CD4-positive, alpha-beta memory T cell (primary cell): ENCODE measurements at regions not wholly inside any gene's neighbourhood (a gene's known extent, or its start where the extent isn't known, plus 50 kb on each side); places are given as distances from the start of the nearest gene placed in this dataset.

Experiments
- CTCF ChIA-PET: fragments of 350-600 bp; sonication (Branson Sonifier 250); formaldehyde crosslinking; loops from one replicate; lab custom pipeline; 2021; ENCODE audit warnings: inconsistent platforms; ENCODE audit not compliant: partially characterized antibody; lab: Charles Lee
- POLR2A ChIA-PET: fragments of 350-600 bp; sonication (Branson Sonifier 250); formaldehyde crosslinking; loops from one replicate; lab custom pipeline; 2021; ENCODE audit not compliant: partially characterized antibody; lab: Charles Lee
- DNase-seq, 5 donors: peaks; one replicate each; pipeline versions ENCODE4 v3.0.0 to v3.0.0-alpha.2; 2020 to 2022; ENCODE audit warnings: mixed read lengths in 1 of 5
- H3K27ac ChIP-seq: one replicate; pipeline ENCODE4 v1.7.0; 2013; ENCODE audit warnings: low read depth, low read length
- H3K27me3 ChIP-seq: 2 replicates; pipeline ENCODE4 v1.7.0; 2013; ENCODE audit warnings: mild to moderate bottlenecking, low read length, moderate library complexity; ENCODE audit not compliant: insufficient read depth
- H3K36me3 ChIP-seq: 2 replicates; pipeline ENCODE4 v1.7.0; 2013; ENCODE audit warnings: mild to moderate bottlenecking, low read length, moderate library complexity; ENCODE audit not compliant: insufficient read depth
- H3K4me1 ChIP-seq: 2 replicates; pipeline ENCODE4 v1.7.0; 2013; ENCODE audit warnings: mild to moderate bottlenecking, low read length, moderate library complexity; ENCODE audit not compliant: insufficient read depth
- H3K4me3 ChIP-seq, 2 donors: one replicate each; pipeline ENCODE4 v1.7.0; 2013; ENCODE audit warnings: low read length in 2 of 2, mild to moderate bottlenecking in 1 of 2
- H3K9me3 ChIP-seq, 2 donors: one replicate each; pipeline ENCODE4 v1.7.0; 2013; ENCODE audit warnings: low read length in 2 of 2, control low read depth in 1 of 2; ENCODE audit not compliant: control insufficient read depth in 1 of 2
- H3K27ac Mint-ChIP-seq, 7 donors: one replicate each; pipeline ENCODE4 v1.8.0; 2020 to 2021; ENCODE audit warnings: mixed read lengths in 7 of 7, mild to moderate bottlenecking in 6 of 7, inconsistent platforms in 3 of 7, moderate library complexity in 3 of 7
- H3K27me3 Mint-ChIP-seq, 2 donors: one replicate each; pipeline ENCODE4 v1.8.0; 2020 to 2021; ENCODE audit warnings: mixed read lengths in 2 of 2
- H3K36me3 Mint-ChIP-seq, 2 donors: one replicate each; pipeline ENCODE4 v1.8.0; 2020 to 2021; ENCODE audit warnings: mixed read lengths in 2 of 2, inconsistent platforms in 1 of 2, mild to moderate bottlenecking in 1 of 2
- H3K4me1 Mint-ChIP-seq, 4 donors: one replicate each; pipeline ENCODE4 v1.8.0; 2020 to 2021; ENCODE audit warnings: mixed read lengths in 4 of 4, mild to moderate bottlenecking in 1 of 4
- H3K4me3 Mint-ChIP-seq, 8 donors: one replicate each; pipeline ENCODE4 v1.8.0; 2020 to 2021; ENCODE audit warnings: mixed read lengths in 8 of 8, mild to moderate bottlenecking in 7 of 8, moderate library complexity in 6 of 8, inconsistent platforms in 3 of 8
- H3K9me3 Mint-ChIP-seq, 8 donors: one replicate each; pipeline ENCODE4 v1.8.0; 2020 to 2021; ENCODE audit warnings: mixed read lengths in 8 of 8, mild to moderate bottlenecking in 5 of 8, inconsistent platforms in 3 of 8, moderate library complexity in 1 of 8
- intact Hi-C: fragments of 100-400 bp; cut with micrococcal nuclease; formaldehyde crosslinking; loops from one replicate; pipeline ENCODE4 v1.15.1; 2023

- Histone ChIP-seq H3K4me1 (peaks cover 76% of the 10 kb centered on the region), H3K9me3 (no peaks in the 10 kb centered on the region), H3K27ac (no peak overlapping the region), H3K36me3 (no peaks in the 10 kb centered on the region), H3K4me3 (no peak overlapping the region), H3K27me3 (no peaks in the 10 kb centered on the region)
- intact Hi-C loops, result no loop called here
- peaks cover 59 to 85% (median 70%) of the 10 kb centered on the region in 4 donors for H3K4me1 Mint-ChIP-seq
- peak overlapping the region; percentile 69 to 92 (median 85) for H3K27ac Mint-ChIP-seq
- peak in 2 of 5 donors; percentile 15 to 23 for DNase-seq
- H3K36me3 Mint-ChIP-seq, result peaks cover 0 to 4% of the 10 kb centered on the region in 2 donors
- peaks cover 0 to 5% (median 0%) of the 10 kb centered on the region in 8 donors for H3K9me3 Mint-ChIP-seq
- ChIA-PET POLR2A (interaction anchor here (0.9 to 2.8 kb wide), 9 partner anchors 8 to 299 kb away, joined by 3 to 12 read pairs (median 4); no protein-coding TSS in a partner anchor), CTCF (interaction anchor here (0.6 to 1.6 kb wide), 6 partner anchors 10 to 220 kb away, joined by 3 to 6 read pairs (median 4); no protein-coding TSS in a partner anchor)
- H3K27me3 Mint-ChIP-seq, result peaks cover 0 to 6% of the 10 kb centered on the region in 2 donors
- H3K4me3 Mint-ChIP-seq, result peak overlapping the region; percentile 26 to 87 (median 75)
Measured at GRCh38 chr1:229035054-229035747, 235.7 kb upstream of the RAB4A start.

GRCh38 chr1:229035748-229036082 lies 235.2 kb upstream of the RAB4A start:
- H3K4me1 ChIP-seq, result peaks cover 76% of the 10 kb centered on the region

GRCh38 chr1:229037806-229038405 lies 233.0 kb upstream of the RAB4A start:
- Histone ChIP-seq H3K27me3 (no peaks in the 10 kb centered on the region), H3K9me3 (no peaks in the 10 kb centered on the region), H3K36me3 (no peaks in the 10 kb centered on the region), H3K4me3 (no peak overlapping the region), H3K4me1 (peaks cover 60% of the 10 kb centered on the region), H3K27ac (no peak overlapping the region)
- peak overlapping the region in 3 of 7 donors; percentile 7 to 85 (median 32) for H3K27ac Mint-ChIP-seq
- peaks cover 0 to 5% (median 0%) of the 10 kb centered on the region in 8 donors for H3K9me3 Mint-ChIP-seq
- peaks cover 0 to 6% of the 10 kb centered on the region in 2 donors for H3K27me3 Mint-ChIP-seq
- ChIA-PET CTCF (no interaction called here), POLR2A (no interaction called here)
- DNase-seq, result no peak
- peak overlapping the region in 2 of 8 donors; percentile 19 to 70 for H3K4me3 Mint-ChIP-seq
- H3K4me1 Mint-ChIP-seq, result peaks cover 50 to 64% (median 58%) of the 10 kb centered on the region in 4 donors
- intact Hi-C loops, result no loop called here
- peaks cover 0 to 4% of the 10 kb centered on the region in 2 donors for H3K36me3 Mint-ChIP-seq

More at GRCh38 chr1:229035748-229036082, 235.2 kb upstream of the RAB4A start:
- no peaks in the 10 kb centered on the region for H3K27me3 ChIP-seq
- H3K4me3 Mint-ChIP-seq, result peak overlapping the region; percentile 26 to 87 (median 75)
- H3K4me1 Mint-ChIP-seq, result peaks cover 59 to 85% (median 70%) of the 10 kb centered on the region in 4 donors
- peaks cover 0 to 6% of the 10 kb centered on the region in 2 donors for H3K27me3 Mint-ChIP-seq
- POLR2A ChIA-PET, result interaction anchor here (0.9 to 2.8 kb wide), 7 partner anchors 8 to 300 kb away, joined by 3 to 8 read pairs (median 4); no protein-coding TSS in a partner anchor
- H3K4me3 ChIP-seq, result no peak overlapping the region
- H3K9me3 Mint-ChIP-seq, result peaks cover 0 to 5% (median 0%) of the 10 kb centered on the region in 8 donors
- H3K27ac Mint-ChIP-seq, result peak overlapping the region; percentile 69 to 92 (median 85)
- H3K9me3 ChIP-seq, result no peaks in the 10 kb centered on the region
- intact Hi-C loops, result no loop called here
- DNase-seq, result no peak
- CTCF ChIA-PET, result interaction anchor here (1.0 to 1.9 kb wide), 5 partner anchors 34 to 219 kb away, joined by 3 to 6 read pairs (median 5); no protein-coding TSS in a partner anchor
- peaks cover 0 to 4% of the 10 kb centered on the region in 2 donors for H3K36me3 Mint-ChIP-seq
- H3K27ac ChIP-seq, result peak overlapping the region; percentile 2
- no peaks in the 10 kb centered on the region for H3K36me3 ChIP-seq

- ChIA-PET POLR2A (no interaction called here), CTCF (no interaction called here)
- H3K4me1 Mint-ChIP-seq, result peaks cover 23 to 47% (median 30%) of the 10 kb centered on the region in 4 donors
- intact Hi-C loops, result no loop called here
- H3K9me3 ChIP-seq, result no peaks in the 10 kb centered on the region
- H3K36me3 ChIP-seq, result no peaks in the 10 kb centered on the region
- H3K27me3 ChIP-seq, result no peaks in the 10 kb centered on the region
- H3K4me3 Mint-ChIP-seq, result no peak overlapping the region
- H3K4me3 ChIP-seq, result no peak overlapping the region
- no peak for DNase-seq
- H3K27ac Mint-ChIP-seq, result no peak overlapping the region
- H3K36me3 Mint-ChIP-seq, result peaks cover 0 to 4% of the 10 kb centered on the region in 2 donors
- peaks cover 0 to 8% of the 10 kb centered on the region in 2 donors for H3K27me3 Mint-ChIP-seq
- no peak overlapping the region for H3K27ac ChIP-seq
- peaks cover 31% of the 10 kb centered on the region for H3K4me1 ChIP-seq
- peaks cover 0 to 5% (median 0%) of the 10 kb centered on the region in 8 donors for H3K9me3 Mint-ChIP-seq
Measured at GRCh38 chr1:229040630-229041358, 230.1 kb upstream of the RAB4A start.

GRCh38 chr1:229041946-229042345 lies 229.0 kb upstream of the RAB4A start:
- Mint-ChIP-seq H3K9me3 (peaks cover 0 to 5% (median 0%) of the 10 kb centered on the region in 8 donors), H3K27ac (no peak overlapping the region), H3K27me3 (peaks cover 0 to 8% of the 10 kb centered on the region in 2 donors), H3K4me1 (peaks cover 13 to 36% (median 18%) of the 10 kb centered on the region in 4 donors), H3K36me3 (peaks cover 0 to 4% of the 10 kb centered on the region in 2 donors), H3K4me3 (no peak overlapping the region)
- no peak overlapping the region for H3K27ac ChIP-seq
- H3K9me3 ChIP-seq, result no peaks in the 10 kb centered on the region
- POLR2A ChIA-PET, result no interaction called here
- intact Hi-C loops, result no loop called here
- H3K4me3 ChIP-seq, result no peak overlapping the region
- H3K27me3 ChIP-seq, result no peaks in the 10 kb centered on the region
- CTCF ChIA-PET, result no interaction called here
- H3K36me3 ChIP-seq, result no peaks in the 10 kb centered on the region
- H3K4me1 ChIP-seq, result peaks cover 20% of the 10 kb centered on the region
- DNase-seq, result no peak

- no peak overlapping the region for H3K27ac ChIP-seq
- Mint-ChIP-seq H3K4me3 (no peak overlapping the region), H3K36me3 (peaks cover 0 to 4% of the 10 kb centered on the region in 2 donors), H3K27me3 (peaks cover 0 to 8% of the 10 kb centered on the region in 2 donors), H3K9me3 (peaks cover 0 to 5% (median 0%) of the 10 kb centered on the region in 8 donors), H3K4me1 (peaks cover 12 to 30% (median 15%) of the 10 kb centered on the region in 4 donors), H3K27ac (no peak overlapping the region)
- no peaks in the 10 kb centered on the region for H3K27me3 ChIP-seq
- intact Hi-C loops, result no loop called here
- no peaks in the 10 kb centered on the region for H3K36me3 ChIP-seq
- no peaks in the 10 kb centered on the region for H3K9me3 ChIP-seq
- no peak overlapping the region for H3K4me3 ChIP-seq
- DNase-seq, result no peak
- POLR2A ChIA-PET, result no interaction called here
- CTCF ChIA-PET, result no interaction called here
- peaks cover 15% of the 10 kb centered on the region for H3K4me1 ChIP-seq
Measured at GRCh38 chr1:229042482-229042881, 228.4 kb upstream of the RAB4A start.
